Stimulated activated naive CD8-positive, alpha-beta T cell treated with anti-CD3 and anti-CD28 coated beads, Interleukin-15, amount 100 ng/mL, for 72 hours (primary cell): ENCODE measurements at regions not wholly inside any gene's neighbourhood (a gene's known extent, or its start where the extent isn't known, plus 50 kb on each side); places are given as distances from the start of the nearest gene placed in this dataset.

ENCODE experiments used
- ATAC-seq: fragments of 150-1000 bp; cut with Tn5 transposase; 2 replicates; pipeline ENCODE4 v1.10.0; 2021; ENCODE audit warnings: mild to moderate bottlenecking, moderate library complexity
- DNase-seq, 2 donors: peaks; one replicate each; pipeline ENCODE4 v3.0.0; 2021 to 2022
- H3K27ac Mint-ChIP-seq, 2 donors: one replicate each; pipeline ENCODE4 v1.8.0; 2022; ENCODE audit warnings: mild to moderate bottlenecking in 2 of 2, mixed read lengths in 2 of 2, moderate library complexity in 2 of 2
- H3K27me3 Mint-ChIP-seq: one replicate; pipeline ENCODE4 v1.8.0; 2022; ENCODE audit warnings: mixed read lengths
- H3K4me1 Mint-ChIP-seq: one replicate; pipeline ENCODE4 v1.8.0; 2022; ENCODE audit warnings: mild to moderate bottlenecking, mixed read lengths
- H3K4me3 Mint-ChIP-seq, 2 donors: one replicate each; pipeline ENCODE4 v1.8.0; 2022; ENCODE audit warnings: mild to moderate bottlenecking in 2 of 2, mixed read lengths in 2 of 2, moderate library complexity in 1 of 2
- H3K9me3 Mint-ChIP-seq, 2 donors: one replicate each; pipeline ENCODE4 v1.8.0; 2022; ENCODE audit warnings: mixed read lengths in 2 of 2

DNA sequence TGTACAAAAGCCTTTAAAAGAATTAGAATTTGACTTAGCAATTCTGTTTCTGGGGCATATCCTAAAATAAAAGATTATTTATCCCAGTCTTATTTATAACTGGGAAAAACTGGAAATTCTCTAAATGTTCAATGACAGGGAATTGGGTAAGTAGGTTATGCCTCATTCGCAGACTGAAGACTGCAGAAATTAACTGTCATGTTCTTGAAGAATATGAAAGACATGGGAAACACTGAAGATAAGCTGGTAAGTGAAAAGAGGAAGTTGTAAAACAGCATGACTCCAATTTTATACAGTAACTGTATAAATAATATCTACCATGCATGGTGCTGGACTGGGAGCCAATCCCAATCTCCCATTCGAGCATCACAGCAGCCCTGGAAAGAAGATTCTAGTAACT, 50.6 kb upstream of the SLC2A1 start:
- Mint-ChIP-seq H3K9me3 (no peaks in the 10 kb centered on the region), H3K27me3 (peaks cover 19% of the 10 kb centered on the region), H3K4me1 (no peaks in the 10 kb centered on the region), H3K27ac (no peak overlapping the region), H3K4me3 (no peak overlapping the region)
- DNase-seq (no peak), ATAC-seq (no peak)

DNA sequence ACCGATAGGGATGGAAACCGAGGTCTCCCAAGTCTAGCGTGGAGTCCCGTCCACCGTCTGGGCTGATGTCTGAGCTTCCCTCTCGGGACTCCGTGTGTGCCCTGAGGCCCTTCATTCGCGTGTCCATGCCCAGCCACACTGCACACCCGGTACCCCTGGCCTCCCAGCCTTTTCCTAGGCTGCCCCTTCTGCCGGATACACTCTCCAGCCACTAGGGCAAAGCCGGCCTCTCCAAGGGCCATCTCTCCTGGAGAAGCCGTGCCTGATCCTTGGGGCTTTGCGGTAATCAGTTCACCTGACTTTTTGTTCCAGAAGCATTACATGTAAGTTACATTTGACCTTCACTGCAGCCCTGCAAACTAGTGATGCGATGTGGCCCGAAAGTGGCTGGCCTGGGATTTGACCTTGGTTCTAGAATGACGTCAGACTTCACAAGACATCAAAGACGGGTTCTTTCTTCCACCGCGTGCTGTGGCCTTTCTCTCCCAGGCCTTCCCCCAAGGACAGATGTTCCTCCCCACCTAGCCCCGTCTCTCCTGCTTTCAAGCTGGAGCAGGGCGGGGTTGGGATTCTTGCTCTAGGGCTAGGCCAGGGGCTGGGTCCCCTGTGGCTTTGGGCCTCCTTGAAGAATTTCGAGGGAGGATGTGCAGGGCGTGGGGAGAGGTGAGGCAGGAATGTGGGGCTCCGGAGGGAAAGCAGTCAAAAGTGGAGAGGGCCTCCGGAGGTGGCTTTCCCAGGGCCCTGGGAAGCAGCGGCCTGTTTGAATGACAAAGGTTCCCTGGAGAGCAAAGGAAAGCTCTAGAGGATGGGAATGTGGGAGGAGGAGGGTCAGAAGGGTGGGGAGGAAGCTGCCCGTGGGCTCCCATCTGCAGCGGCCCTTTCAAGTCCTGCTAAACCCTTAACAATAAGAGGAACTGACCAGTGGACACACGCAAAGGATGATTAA, 49.7 kb upstream of the SLC2A1 start:
- Mint-ChIP-seq H3K4me1 (no peaks in the 10 kb centered on the region), H3K27me3 (peaks cover 18% of the 10 kb centered on the region), H3K27ac (no peak overlapping the region), H3K4me3 (no peak overlapping the region), H3K9me3 (no peaks in the 10 kb centered on the region)
- DNase-seq (no peak), ATAC-seq (no peak)
